ENCODE measurements at regions not wholly inside any gene's neighbourhood (a gene's known extent, or its start where the extent isn't known, plus 50 kb on each side); places are given as distances from the start of the nearest gene placed in this dataset.
"Not testable (repeated sequence)": the region's sequence is repeated elsewhere in the genome, so short reads cannot be mapped to it uniquely, and the experiment has no call there.

DNA sequence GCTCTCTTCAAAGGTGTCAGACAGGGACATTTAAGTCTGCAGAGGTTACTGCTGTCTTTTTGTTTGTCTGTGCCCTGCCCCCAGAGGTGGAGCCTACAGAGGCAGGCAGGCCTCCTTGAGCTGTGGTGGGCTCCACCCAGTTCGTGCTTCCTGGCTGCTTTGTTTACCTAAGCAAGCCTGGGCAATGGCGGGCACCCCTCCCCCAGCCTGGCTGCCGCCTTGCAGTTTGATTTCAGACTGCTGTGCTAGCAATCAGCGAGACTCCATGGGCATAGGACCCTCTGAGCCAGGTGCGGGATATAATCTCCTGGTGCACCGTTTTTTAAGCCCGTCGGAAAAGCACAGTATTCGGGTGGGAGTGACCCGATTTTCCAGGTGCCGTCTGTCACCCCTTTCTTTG lies 99.1 kb upstream of the MMS22L start:
- TF ChIP-seq, protein P1, sequence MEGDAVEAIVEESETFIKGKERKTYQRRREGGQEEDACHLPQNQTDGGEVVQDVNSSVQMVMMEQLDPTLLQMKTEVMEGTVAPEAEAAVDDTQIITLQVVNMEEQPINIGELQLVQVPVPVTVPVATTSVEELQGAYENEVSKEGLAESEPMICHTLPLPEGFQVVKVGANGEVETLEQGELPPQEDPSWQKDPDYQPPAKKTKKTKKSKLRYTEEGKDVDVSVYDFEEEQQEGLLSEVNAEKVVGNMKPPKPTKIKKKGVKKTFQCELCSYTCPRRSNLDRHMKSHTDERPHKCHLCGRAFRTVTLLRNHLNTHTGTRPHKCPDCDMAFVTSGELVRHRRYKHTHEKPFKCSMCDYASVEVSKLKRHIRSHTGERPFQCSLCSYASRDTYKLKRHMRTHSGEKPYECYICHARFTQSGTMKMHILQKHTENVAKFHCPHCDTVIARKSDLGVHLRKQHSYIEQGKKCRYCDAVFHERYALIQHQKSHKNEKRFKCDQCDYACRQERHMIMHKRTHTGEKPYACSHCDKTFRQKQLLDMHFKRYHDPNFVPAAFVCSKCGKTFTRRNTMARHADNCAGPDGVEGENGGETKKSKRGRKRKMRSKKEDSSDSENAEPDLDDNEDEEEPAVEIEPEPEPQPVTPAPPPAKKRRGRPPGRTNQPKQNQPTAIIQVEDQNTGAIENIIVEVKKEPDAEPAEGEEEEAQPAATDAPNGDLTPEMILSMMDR (IDR thresholded peaks at IDR 0.05; ENCODE audit: insufficient read depth, low read length, poor library complexity, severe bottlenecking), result not testable (repeated sequence)
- not testable (repeated sequence) for TF ChIP-seq EZH2phosphoT487 (conservative IDR thresholded peaks at IDR 0.05; ENCODE audit: low read length)
